ENCODE measurements at regions not wholly inside any gene's neighbourhood (a gene's known extent, or its start where the extent isn't known, plus 50 kb on each side); places are given as distances from the start of the nearest gene placed in this dataset.
"Not testable (repeated sequence)": the region's sequence is repeated elsewhere in the genome, so short reads cannot be mapped to it uniquely, and the experiment has no call there.

GRCh38 chr6:72552938-72553337, 68.9 kb upstream of the KCNQ5 start:
- H3K9me3 Mint-ChIP-seq: no peaks in the 10 kb centered on the region
- H3K36me3 Mint-ChIP-seq (ENCODE audit: insufficient read depth): no peaks in the 10 kb centered on the region
- H3K27me3 Mint-ChIP-seq: peaks cover 0 to 14% of the 10 kb centered on the region in 2 donors
- DNase-seq (no peak), ATAC-seq (replicated peaks) (no peak)
- H3K4me1 Mint-ChIP-seq (ENCODE audit: low read depth in 2 of 2): no peaks in the 10 kb centered on the region
- H3K27ac Mint-ChIP-seq: no peak overlapping the region
- no peak overlapping the region for H3K4me3 Mint-ChIP-seq

DNA sequence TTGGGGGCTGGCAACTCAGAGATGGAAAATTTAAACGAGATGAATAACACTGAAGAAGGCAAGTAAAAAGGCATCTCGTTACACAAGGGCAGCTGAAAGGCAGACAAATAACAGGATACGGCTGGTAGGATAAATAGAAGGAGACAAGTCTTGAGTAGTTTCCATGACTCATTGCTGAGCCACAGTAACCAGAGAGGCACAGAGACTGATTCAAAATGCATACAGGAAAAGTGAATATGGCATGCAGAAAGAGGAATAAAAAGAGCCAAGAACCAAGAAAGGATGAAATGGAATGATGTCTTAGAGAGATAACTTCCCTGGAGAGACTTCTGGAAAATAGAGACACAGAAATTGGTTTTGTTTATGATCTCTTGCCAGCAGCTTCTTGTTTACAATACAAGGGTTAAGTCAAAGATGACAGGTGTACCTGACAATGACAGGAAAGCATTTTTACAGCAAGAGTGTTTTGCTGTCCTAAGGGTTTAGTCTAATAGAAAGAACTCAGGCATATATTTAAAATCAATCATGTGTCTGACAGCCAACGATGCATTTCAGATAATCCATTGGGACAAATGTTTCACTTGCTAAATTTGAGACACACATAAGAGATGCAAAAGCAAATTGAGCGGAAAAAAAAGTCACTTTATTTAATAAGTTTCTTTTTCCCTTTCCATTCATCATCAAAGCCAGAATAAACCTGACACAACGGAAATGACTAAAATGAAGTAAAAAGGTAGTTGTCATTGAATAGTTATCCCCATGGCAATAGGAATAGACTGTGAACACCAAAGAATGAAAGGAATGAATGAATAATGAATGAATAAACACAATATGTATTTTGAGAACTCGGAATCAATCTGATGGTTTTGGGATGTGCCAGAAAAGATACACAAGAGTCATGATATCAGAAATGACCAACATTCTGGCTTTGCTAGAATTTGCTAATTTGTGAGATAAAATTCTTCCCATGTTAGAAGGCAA, 68.0 kb upstream of the KCNQ5 start:
- Mint-ChIP-seq H3K4me3 (no peak overlapping the region), H3K36me3 (ENCODE audit: insufficient read depth) (no peaks in the 10 kb centered on the region), H3K9me3 (no peaks in the 10 kb centered on the region), H3K27me3 (peaks cover 0 to 11% of the 10 kb centered on the region in 2 donors), H3K27ac (no peak overlapping the region), H3K4me1 (ENCODE audit: low read depth in 2 of 2) (no peaks in the 10 kb centered on the region)
- no peak for DNase-seq
- ATAC-seq (replicated peaks): no peak

- ATAC-seq (replicated peaks): no peak
- no peak for DNase-seq
- no peaks in the 10 kb centered on the region for H3K4me1 Mint-ChIP-seq (ENCODE audit: low read depth in 2 of 2)
Observed at GRCh38 chr6:72554761-72555221, 67.1 kb upstream of the KCNQ5 start.

DNA sequence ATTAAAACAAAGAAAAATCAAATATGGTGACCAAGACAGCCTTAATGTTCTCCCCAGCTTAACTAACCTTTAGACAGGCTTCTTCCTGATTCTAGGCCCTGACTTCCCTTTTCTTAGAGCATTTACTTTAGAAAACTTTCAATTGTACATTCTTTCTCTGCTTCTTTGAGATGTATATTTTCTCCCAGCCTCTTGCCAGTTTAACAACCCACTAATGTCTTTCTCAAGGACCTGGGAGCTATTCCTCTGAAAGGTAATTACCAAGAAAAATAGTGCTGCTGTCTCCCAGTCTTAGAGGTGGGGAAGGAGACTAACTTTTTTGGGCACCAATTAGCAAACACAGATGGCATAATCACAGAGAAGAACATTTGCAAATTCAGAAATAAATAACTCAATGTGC, 62.8 kb upstream of the KCNQ5 start:
- DNase-seq: no peak
- ATAC-seq (replicated peaks): no peak
- H3K9me3 Mint-ChIP-seq: no peaks in the 10 kb centered on the region
- no peaks in the 10 kb centered on the region for H3K4me1 Mint-ChIP-seq (ENCODE audit: low read depth in 2 of 2)
- H3K36me3 Mint-ChIP-seq (ENCODE audit: insufficient read depth): no peaks in the 10 kb centered on the region
- peaks cover 0 to 14% of the 10 kb centered on the region in 2 donors for H3K27me3 Mint-ChIP-seq
- H3K4me3 Mint-ChIP-seq: no peak overlapping the region
- no peak overlapping the region for H3K27ac Mint-ChIP-seq

More at GRCh38 chr6:72554761-72555221, 67.1 kb upstream of the KCNQ5 start:
- H3K27me3 Mint-ChIP-seq: peaks cover 0 to 11% of the 10 kb centered on the region in 2 donors
- H3K36me3 Mint-ChIP-seq (ENCODE audit: insufficient read depth): no peaks in the 10 kb centered on the region
- H3K4me3 Mint-ChIP-seq: no peak overlapping the region
- no peak overlapping the region for H3K27ac Mint-ChIP-seq
- no peaks in the 10 kb centered on the region for H3K9me3 Mint-ChIP-seq

GRCh38 chr6:72559555-72559954, 62.3 kb upstream of the KCNQ5 start:
- no peak overlapping the region for H3K27ac Mint-ChIP-seq
- no peak for DNase-seq
- ATAC-seq (replicated peaks): no peak
- H3K4me1 Mint-ChIP-seq (ENCODE audit: low read depth in 2 of 2): no peaks in the 10 kb centered on the region
- H3K4me3 Mint-ChIP-seq: no peak overlapping the region
- peaks cover 0 to 14% of the 10 kb centered on the region in 2 donors for H3K27me3 Mint-ChIP-seq
- no peaks in the 10 kb centered on the region for H3K9me3 Mint-ChIP-seq
- H3K36me3 Mint-ChIP-seq (ENCODE audit: insufficient read depth): no peaks in the 10 kb centered on the region

- no peaks in the 10 kb centered on the region for H3K4me1 Mint-ChIP-seq (ENCODE audit: low read depth in 2 of 2)
- no peaks in the 10 kb centered on the region for H3K36me3 Mint-ChIP-seq (ENCODE audit: insufficient read depth)
- DNase-seq (no peak), ATAC-seq (replicated peaks) (no peak)
- H3K27me3 Mint-ChIP-seq: peaks cover 0 to 14% of the 10 kb centered on the region in 2 donors
- H3K27ac Mint-ChIP-seq: no peak overlapping the region
- no peak overlapping the region for H3K4me3 Mint-ChIP-seq
- H3K9me3 Mint-ChIP-seq: no peaks in the 10 kb centered on the region
Observed at GRCh38 chr6:72560721-72561593, 60.9 kb upstream of the KCNQ5 start.

DNA sequence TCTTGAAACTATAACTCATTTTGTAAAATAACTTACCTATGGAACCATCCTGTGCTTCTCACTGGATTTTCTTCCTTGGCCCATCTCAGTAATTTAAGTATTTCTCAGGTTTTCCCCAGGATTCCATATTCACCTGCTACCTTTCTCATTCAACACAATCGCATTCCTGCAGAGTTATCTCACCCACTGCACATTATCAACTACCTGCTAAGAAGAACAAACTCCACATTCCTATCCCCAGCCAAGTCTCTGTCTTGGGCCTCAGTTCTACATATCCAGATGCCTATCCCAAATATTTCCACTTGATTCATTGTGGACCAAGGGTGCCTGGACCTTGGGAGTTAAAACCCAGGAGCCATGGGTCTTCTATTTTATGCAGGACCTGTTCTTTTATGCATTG, 60.2 kb upstream of the KCNQ5 start:
- H3K27ac Mint-ChIP-seq: no peak overlapping the region
- no peak for DNase-seq
- H3K36me3 Mint-ChIP-seq (ENCODE audit: insufficient read depth): no peaks in the 10 kb centered on the region
- no peak overlapping the region for H3K4me3 Mint-ChIP-seq
- peaks cover 0 to 11% of the 10 kb centered on the region in 2 donors for H3K27me3 Mint-ChIP-seq
- H3K9me3 Mint-ChIP-seq: no peaks in the 10 kb centered on the region
- no peak for ATAC-seq (replicated peaks)
- H3K4me1 Mint-ChIP-seq (ENCODE audit: low read depth in 2 of 2): no peaks in the 10 kb centered on the region

DNA sequence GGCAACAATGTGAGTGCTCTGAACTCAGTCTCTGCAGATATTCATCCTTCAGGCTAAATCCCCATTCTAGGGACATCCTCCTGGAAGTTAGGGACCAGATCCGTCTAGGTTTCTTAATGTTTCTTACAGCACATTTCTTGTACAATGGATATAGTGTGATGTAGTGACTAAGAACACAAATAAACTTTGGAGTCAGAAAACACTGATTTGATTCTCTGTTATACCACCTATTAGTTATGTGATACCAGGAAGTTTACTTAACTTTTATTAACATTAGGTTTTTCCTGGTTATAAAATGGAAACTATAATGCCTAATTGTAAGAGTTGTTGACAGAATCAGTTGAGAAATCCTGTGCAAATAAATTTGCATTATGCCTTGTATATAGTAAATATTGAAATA, 57.6 kb upstream of the KCNQ5 start:
- peaks cover 0 to 18% of the 10 kb centered on the region in 2 donors for H3K27me3 Mint-ChIP-seq
- no peaks in the 10 kb centered on the region for H3K9me3 Mint-ChIP-seq
- no peak overlapping the region for H3K4me3 Mint-ChIP-seq
- no peak overlapping the region for H3K27ac Mint-ChIP-seq
- H3K36me3 Mint-ChIP-seq (ENCODE audit: insufficient read depth): no peaks in the 10 kb centered on the region
- DNase-seq (no peak), ATAC-seq (replicated peaks) (no peak)
- H3K4me1 Mint-ChIP-seq (ENCODE audit: low read depth in 2 of 2): no peaks in the 10 kb centered on the region

DNA sequence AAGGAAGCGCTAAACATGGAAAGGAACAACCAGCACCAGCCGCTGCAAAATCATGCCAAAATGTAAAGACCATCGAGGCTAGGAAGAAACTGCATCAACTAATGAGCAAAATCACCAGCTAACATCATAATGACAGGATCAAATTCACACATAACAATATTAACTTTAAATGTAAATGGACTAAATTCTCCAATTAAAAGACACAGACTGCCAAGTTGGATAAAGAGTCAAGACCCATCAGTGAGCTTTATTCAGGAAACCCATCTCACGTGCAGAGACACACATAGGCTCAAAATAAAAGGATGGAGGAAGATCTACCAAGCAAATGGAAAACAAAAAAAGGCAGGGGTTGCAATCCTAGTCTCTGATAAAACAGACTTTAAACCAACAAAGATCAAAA, 49.9 kb upstream of the KCNQ5 start:
- not testable (repeated sequence) for H3K27me3 Mint-ChIP-seq; H3K4me1 Mint-ChIP-seq (ENCODE audit: low read depth in 2 of 2); H3K4me3 Mint-ChIP-seq; ATAC-seq (replicated peaks); H3K9me3 Mint-ChIP-seq; H3K36me3 Mint-ChIP-seq (ENCODE audit: insufficient read depth); DNase-seq; H3K27ac Mint-ChIP-seq

All from effector memory CD8-positive, alpha-beta T cell (primary cell).